ENCODE measurements at regions not wholly inside any gene's neighbourhood (a gene's known extent, or its start where the extent isn't known, plus 50 kb on each side); places are given as distances from the start of the nearest gene placed in this dataset.

DNA sequence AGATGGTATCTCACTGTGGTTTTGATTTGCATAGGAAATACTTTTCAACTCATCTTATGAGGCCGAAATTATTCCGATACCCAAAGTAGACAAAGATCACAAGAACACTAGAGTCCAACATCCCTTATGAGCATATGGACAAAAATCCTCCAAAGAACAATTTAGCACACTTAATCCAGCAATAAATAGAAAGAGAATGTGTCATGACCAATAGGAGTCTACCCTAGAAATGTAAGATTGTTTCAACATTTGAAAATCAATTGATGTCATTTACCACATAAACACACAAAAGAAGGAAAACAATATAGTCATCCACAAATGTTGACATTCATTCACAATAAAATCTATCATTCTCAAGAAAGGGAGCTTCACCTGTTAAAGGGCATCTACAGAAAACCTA lies 307.8 kb upstream of the SMIM21 start:
- no peak for DNase-seq (ENCODE audit: extremely low read depth, insufficient read length)
- Histone ChIP-seq H3K4me3 (replicated peaks; ENCODE audit: low read depth, low read length) (no peak overlapping the region), H3K27me3 (replicated peaks; ENCODE audit: control insufficient read depth, insufficient read depth, low read length) (no peaks in the 10 kb centered on the region), H3K36me3 (ENCODE audit: control insufficient read depth, insufficient read depth, low read length) (no peaks in the 10 kb centered on the region)
- no peak for TF ChIP-seq CTCF (IDR thresholded peaks at IDR 0.05; ENCODE audit: insufficient read depth, low read length, poor library complexity, severe bottlenecking)

DNA sequence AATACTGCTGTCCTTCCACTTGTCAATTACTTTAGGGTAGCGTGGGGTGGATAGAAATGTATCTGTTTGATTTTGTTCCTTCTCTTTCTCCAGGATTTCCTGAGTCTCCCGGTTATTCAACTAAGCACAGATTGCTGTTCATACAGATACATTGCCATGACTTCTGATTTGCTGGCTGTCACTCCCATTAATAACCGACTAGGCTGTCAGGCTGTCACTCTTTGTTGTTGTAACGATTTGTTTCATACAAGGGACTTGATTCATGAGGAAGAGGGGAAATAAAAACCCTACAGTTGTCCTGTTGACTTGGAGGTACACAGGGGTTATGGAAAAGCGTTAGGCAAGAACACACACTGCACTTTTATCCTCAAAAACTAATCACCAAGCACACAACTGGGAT lies 302.7 kb upstream of the SMIM21 start:
- no peaks in the 10 kb centered on the region for H3K27me3 ChIP-seq (replicated peaks; ENCODE audit: control insufficient read depth, insufficient read depth, low read length)
- no peak overlapping the region for H3K4me3 ChIP-seq (replicated peaks; ENCODE audit: low read depth, low read length)
- no peaks in the 10 kb centered on the region for H3K36me3 ChIP-seq (ENCODE audit: control insufficient read depth, insufficient read depth, low read length)
- TF ChIP-seq CTCF (IDR thresholded peaks at IDR 0.05; ENCODE audit: insufficient read depth, low read length, poor library complexity, severe bottlenecking): no peak
- DNase-seq (ENCODE audit: extremely low read depth, insufficient read length): no peak

DNA sequence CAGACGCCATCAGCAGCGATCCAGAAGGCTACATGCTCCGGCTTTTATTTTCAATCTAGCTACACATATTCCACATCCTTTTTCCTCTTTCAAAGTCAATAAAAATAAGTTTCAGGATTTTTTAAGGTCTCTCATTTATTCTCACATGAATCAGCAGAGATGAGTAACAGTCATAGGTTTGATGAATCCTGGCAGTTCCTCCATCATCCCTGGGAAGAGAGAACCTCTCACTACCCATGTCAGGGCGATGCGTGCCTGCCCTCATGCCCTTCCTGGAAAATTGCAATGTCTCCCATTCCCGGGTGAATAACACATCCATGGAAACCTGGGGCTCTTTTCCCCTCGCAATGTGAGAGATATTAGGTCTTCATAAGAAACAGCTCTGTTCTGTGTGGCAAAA lies 301.1 kb upstream of the SMIM21 start:
- H3K36me3 ChIP-seq (ENCODE audit: control insufficient read depth, insufficient read depth, low read length): no peaks in the 10 kb centered on the region
- DNase-seq (ENCODE audit: extremely low read depth, insufficient read length): no peak
- H3K4me3 ChIP-seq (replicated peaks; ENCODE audit: low read depth, low read length): no peak overlapping the region
- no peaks in the 10 kb centered on the region for H3K27me3 ChIP-seq (replicated peaks; ENCODE audit: control insufficient read depth, insufficient read depth, low read length)
- no peak for TF ChIP-seq CTCF (IDR thresholded peaks at IDR 0.05; ENCODE audit: insufficient read depth, low read length, poor library complexity, severe bottlenecking)

GRCh38 chr18:75727456-75727855 lies 300.0 kb upstream of the SMIM21 start:
- peak; percentile 58 for TF ChIP-seq CTCF (IDR thresholded peaks at IDR 0.05; ENCODE audit: insufficient read depth, low read length, poor library complexity, severe bottlenecking)
- DNase-seq (ENCODE audit: extremely low read depth, insufficient read length): no peak
- H3K27me3 ChIP-seq (replicated peaks; ENCODE audit: control insufficient read depth, insufficient read depth, low read length): no peaks in the 10 kb centered on the region
- no peak overlapping the region for H3K4me3 ChIP-seq (replicated peaks; ENCODE audit: low read depth, low read length)
- H3K36me3 ChIP-seq (ENCODE audit: control insufficient read depth, insufficient read depth, low read length): no peaks in the 10 kb centered on the region

DNA sequence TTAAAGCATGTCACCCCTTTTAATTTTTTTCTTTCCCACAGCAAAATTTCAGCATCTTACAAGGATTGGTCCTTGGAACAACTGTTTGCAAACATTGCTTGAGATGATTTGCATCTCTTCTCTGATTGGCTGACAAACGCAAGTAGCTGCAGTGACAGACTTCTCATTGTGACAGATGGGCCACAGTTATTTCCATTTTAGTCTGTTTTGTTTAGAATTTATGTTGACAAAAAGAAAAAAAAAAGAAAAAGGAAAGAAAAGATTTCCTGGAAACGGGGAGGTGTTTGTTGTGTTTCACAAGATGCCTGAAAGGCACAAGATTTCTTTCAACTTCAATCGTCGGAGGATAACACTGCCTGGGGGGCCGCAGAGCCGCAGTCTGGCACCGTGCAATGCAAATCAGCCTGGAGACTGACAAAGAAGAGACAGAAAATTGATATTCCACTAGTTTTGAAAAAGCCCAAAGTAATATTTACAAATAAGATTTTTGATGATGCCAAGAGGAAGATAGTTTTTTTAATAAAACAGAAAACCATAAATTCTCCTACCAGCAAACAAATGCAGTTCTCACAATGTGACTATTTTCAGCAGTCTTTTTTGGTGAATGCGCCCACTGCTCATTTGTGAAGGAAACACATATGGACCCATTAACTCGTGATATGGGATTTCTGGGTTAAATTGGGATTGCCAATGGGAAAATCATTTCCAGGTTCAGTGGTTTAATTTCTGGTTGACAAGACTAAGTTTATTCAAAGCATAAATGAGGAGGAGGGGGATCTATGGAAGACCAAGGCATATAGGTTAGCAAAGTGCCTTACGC lies 296.2 kb upstream of the SMIM21 start:
- no peak for DNase-seq (ENCODE audit: extremely low read depth, insufficient read length)
- Histone ChIP-seq H3K4me3 (replicated peaks; ENCODE audit: low read depth, low read length) (no peak overlapping the region), H3K36me3 (ENCODE audit: control insufficient read depth, insufficient read depth, low read length) (no peaks in the 10 kb centered on the region), H3K27me3 (replicated peaks; ENCODE audit: control insufficient read depth, insufficient read depth, low read length) (no peaks in the 10 kb centered on the region)
- no peak for TF ChIP-seq CTCF (IDR thresholded peaks at IDR 0.05; ENCODE audit: insufficient read depth, low read length, poor library complexity, severe bottlenecking)
